GM12878 (cell line): ENCODE measurements at regions not wholly inside any gene's neighbourhood (a gene's known extent, or its start where the extent isn't known, plus 50 kb on each side); places are given as distances from the start of the nearest gene placed in this dataset.

Experiments
- ATAC-seq: fragments of 200-7000 bp; cut with Tn5 transposase; 3 replicates; pipeline ENCODE4 v1.9.1; 2020; ENCODE audit warnings: mild to moderate bottlenecking, moderate library complexity
- BruUV-seq: library from RNA; stranded (reverse); fragments of 400-500 nt; replicated peaks from 2 replicates; lab custom pipeline; 2021; lab: Mats Ljungman, UMichigan
- CTCF ChIA-PET: fragments of 300-600 bp; sonication (Branson Sonifier 250); formaldehyde crosslinking; extraction: SDS; loops from one replicate; lab custom pipeline; 2021; ENCODE audit warnings: inconsistent platforms; lab: Yijun Ruan, JAX
- POLR2A ChIA-PET: fragments of 350-600 bp; formaldehyde crosslinking; extraction: SDS; loops from one replicate; lab custom pipeline; 2021; ENCODE audit warnings: inconsistent platforms; lab: Charles Lee
- RAD21 ChIA-PET: fragments of 300-600 bp; sonication (Branson Sonifier 250); formaldehyde crosslinking; loops from one replicate; lab custom pipeline; 2023; ENCODE audit warnings: antibody characterized with exemption; ENCODE audit not compliant: unreplicated experiment; lab: Charles Lee
- SMC1A ChIA-PET: fragments of 300-600 bp; sonication (Branson Sonifier 250); formaldehyde crosslinking; loops from one replicate; lab custom pipeline; 2023; ENCODE audit not compliant: unreplicated experiment, uncharacterized antibody; lab: Charles Lee
- DNase-seq: peaks from one replicate; pipeline ENCODE4 v3.0.0-alpha.2; 2011; ENCODE audit warnings: low read depth, low spot score
- FAIRE-seq: peaks from 3 replicates; lab custom pipeline; 2011; peaks lifted over from hg19 to GRCh38; lab: Jason Lieb, UNC
- H2AFZ ChIP-seq: 2 replicates; pipeline ENCODE4 v1.6.0; 2011; ENCODE audit warnings: low read depth, low read length, control low read depth; ENCODE audit not compliant: control insufficient read depth
- H3K27ac ChIP-seq: 2 replicates; pipeline ENCODE4 v1.5.1; 2011; ENCODE audit warnings: control low read depth; ENCODE audit not compliant: control insufficient read depth, insufficient read depth
- H3K27me3 ChIP-seq, 2 experiments: replicated peaks in 1 of 2; 2 replicates each; pipeline versions ENCODE4 v1.6.0 to v1.6.1; 2011; ENCODE audit warnings: low read length in 1 of 2; ENCODE audit not compliant: control insufficient read depth in 2 of 2, insufficient read depth in 2 of 2
- H3K36me3 ChIP-seq, 2 experiments: 2 replicates each; pipeline ENCODE4 v1.5.1; 2011; ENCODE audit warnings: low read length in 1 of 2; ENCODE audit not compliant: control insufficient read depth in 2 of 2, insufficient read depth in 2 of 2
- H3K4me1 ChIP-seq: 2 replicates; pipeline ENCODE4 v1.6.1; 2011; ENCODE audit warnings: mild to moderate bottlenecking, low read length, moderate library complexity, mixed read lengths; ENCODE audit not compliant: control insufficient read depth, insufficient read depth
- H3K4me2 ChIP-seq: 2 replicates; pipeline ENCODE4 v1.6.0; 2011; ENCODE audit warnings: control low read depth; ENCODE audit not compliant: control insufficient read depth, insufficient read depth
- H3K4me3 ChIP-seq: fragments of 200-600 bp; sonication (generic); 2 replicates; pipeline ENCODE4 v1.5.1; 2016
- H3K79me2 ChIP-seq: 2 replicates; pipeline ENCODE4 v1.6.0; 2011; ENCODE audit warnings: low read length; ENCODE audit not compliant: control insufficient read depth, insufficient read depth
- H3K9ac ChIP-seq: 2 replicates; pipeline ENCODE4 v1.8.0; 2011; ENCODE audit warnings: low read length, control low read depth, mixed read lengths; ENCODE audit not compliant: control insufficient read depth, insufficient read depth
- H3K9me3 ChIP-seq: replicated peaks from 3 replicates; pipeline ENCODE4 v1.5.1; 2011; ENCODE audit warnings: mild to moderate bottlenecking, low read length; ENCODE audit not compliant: control insufficient read depth, insufficient read depth
- H4K20me1 ChIP-seq: 2 replicates; pipeline ENCODE4 v1.6.0; 2011; ENCODE audit not compliant: control insufficient read depth, insufficient read depth
- GATAD2B ChIP-seq: fragments of 450-650 bp; conservative IDR thresholded peaks from 2 replicates; pipeline ENCODE4 v1.6.1; 2017; ENCODE audit warnings: low read depth, mild to moderate bottlenecking, moderate library complexity
- IKZF1 ChIP-seq: fragments of 450-650 bp; conservative IDR thresholded peaks from 2 replicates; pipeline ENCODE4 v1.6.1; 2017; ENCODE audit warnings: antibody characterized with exemption, mild to moderate bottlenecking
- JUND ChIP-seq: IDR thresholded peaks from 2 replicates; pipeline ENCODE4 v1.6.1; 2012; ENCODE audit warnings: low read depth, mild to moderate bottlenecking, low read length, improper control_type of control experiment, moderate library complexity
- MTA3 ChIP-seq: IDR thresholded peaks from 2 replicates; pipeline ENCODE4 v1.6.1; 2012; ENCODE audit warnings: low read length, inconsistent platforms, borderline replicate concordance
- MXI1 ChIP-seq: fragments of 150-350 bp; IDR thresholded peaks from 2 replicates; pipeline ENCODE4 v1.6.1; 2011; ENCODE audit warnings: low read depth, mild to moderate bottlenecking, inconsistent platforms, low read length, improper control_type of control experiment
- POLR2AphosphoS5 ChIP-seq: IDR thresholded peaks from 2 replicates; pipeline ENCODE4 v1.6.1; 2011; ENCODE audit warnings: mild to moderate bottlenecking, low read length, inconsistent platforms
- PRDM15 ChIP-seq: fragments of 450-650 bp; formaldehyde crosslinking; IDR thresholded peaks from 2 replicates; pipeline ENCODE4 v1.4.0; 2020; ENCODE audit warnings: mild to moderate bottlenecking, moderate library complexity
- RB1 ChIP-seq: fragments of 450-650 bp; formaldehyde crosslinking; IDR thresholded peaks from 2 replicates; pipeline ENCODE4 v1.6.1; 2017; ENCODE audit warnings: mild to moderate bottlenecking, borderline replicate concordance
- RCOR1 ChIP-seq: conservative IDR thresholded peaks from 2 replicates; pipeline ENCODE4 v1.6.1; 2012; ENCODE audit warnings: low read depth, low read length, improper control_type of control experiment
- SKIL ChIP-seq: fragments of 450-650 bp; IDR thresholded peaks from 2 replicates; pipeline ENCODE4 v1.6.1; 2017; ENCODE audit warnings: mild to moderate bottlenecking, low read depth, inconsistent platforms; ENCODE audit not compliant: poor library complexity, severe bottlenecking
- ZBTB4 ChIP-seq: fragments of 450-650 bp; formaldehyde crosslinking; IDR thresholded peaks from 2 replicates; pipeline ENCODE4 v1.4.0; 2022; ENCODE audit warnings: mild to moderate bottlenecking, moderate library complexity
- WGBS: methylation state at CpG from one replicate; pipeline ENCODE4 v1.1.6; 2016; ENCODE audit warnings: low lambda C conversion rate; ENCODE audit not compliant: insufficient replicate concordance, insufficient coverage; ENCODE audit errors: missing lambda C conversion rate; 5-methylcytosine and 5-hydroxymethylcytosine counted together
- in situ Hi-C: fragments of 300-500 bp; cut with MboI; formaldehyde crosslinking; loops from 9 replicates; pipeline ENCODE4 v1.14.3; 2018; ENCODE audit warnings: mixed read lengths
- intact Hi-C: fragments of 100-400 bp; cut with micrococcal nuclease; formaldehyde crosslinking; loops from one replicate; pipeline ENCODE4 v1.14.2; 2022; ENCODE audit not compliant: unreplicated experiment
- TF ChIP-seq, protein P1 (sequence below): fragments of 150-350 bp; IDR thresholded peaks from 2 replicates; pipeline ENCODE4 v1.6.1; 2016; ENCODE audit warnings: low read depth, low read length

DNA sequence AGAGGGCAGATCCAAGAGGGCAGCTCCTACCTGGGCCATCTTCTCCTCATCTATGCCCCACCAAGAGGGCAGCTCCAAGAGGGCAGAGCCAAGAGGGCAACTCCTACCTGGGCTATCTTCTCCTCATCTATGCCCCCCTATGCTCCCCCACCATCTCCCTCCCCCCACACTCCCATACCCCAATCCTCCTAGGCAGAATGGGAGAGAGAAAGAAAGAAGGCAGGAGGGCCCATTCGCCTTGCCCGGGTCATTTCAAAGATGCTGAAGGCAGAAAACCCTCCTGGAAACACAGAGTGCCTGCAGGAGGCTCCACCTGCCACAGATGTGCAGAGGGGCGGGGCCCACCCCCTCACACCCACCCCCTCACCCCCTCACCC lies 78.5 kb downstream of the BUD13 start:
- WGBS, result no CpG with 5 or more reads among the region's 3 CpGs
- no peaks in the 10 kb centered on the region for H3K9me3 ChIP-seq
- H3K79me2 ChIP-seq, result no peaks in the 10 kb centered on the region
- H3K4me1 ChIP-seq, result no peaks in the 10 kb centered on the region
- RAD21 ChIA-PET, result no interaction called here
- H3K27ac ChIP-seq, result no peak overlapping the region
- ATAC-seq, result no peak
- in situ Hi-C loops, result loop anchor here (5.0 to 10.0 kb wide), 2 partner anchors 242 to 1360 kb away; no protein-coding TSS in a partner anchor
- H3K4me3 ChIP-seq, result no peak overlapping the region
- no peak overlapping the region for H3K9ac ChIP-seq
- H3K36me3 ChIP-seq, result no peaks in the 10 kb centered on the region
- BruUV-seq, result no TSS peak
- H2AFZ ChIP-seq, result no peak overlapping the region
- SMC1A ChIA-PET, result no interaction called here
- no peaks in the 10 kb centered on the region for H4K20me1 ChIP-seq
- H3K4me2 ChIP-seq, result no peak overlapping the region
- H3K27me3 ChIP-seq, result no peaks in the 10 kb centered on the region
- intact Hi-C loops, result loop anchor here (5.0 kb wide), 1 partner anchor 1957 kb away; no protein-coding TSS in a partner anchor
- no peak for FAIRE-seq
- no peak for DNase-seq
- POLR2A ChIA-PET, result no interaction called here
- CTCF ChIA-PET, result interaction anchor here (1.1 kb wide), 1 partner anchor 239 kb away, joined by 3 read pairs; no protein-coding TSS in a partner anchor
- no peak for TF ChIP-seq GATAD2B
- TF ChIP-seq, protein P1, sequence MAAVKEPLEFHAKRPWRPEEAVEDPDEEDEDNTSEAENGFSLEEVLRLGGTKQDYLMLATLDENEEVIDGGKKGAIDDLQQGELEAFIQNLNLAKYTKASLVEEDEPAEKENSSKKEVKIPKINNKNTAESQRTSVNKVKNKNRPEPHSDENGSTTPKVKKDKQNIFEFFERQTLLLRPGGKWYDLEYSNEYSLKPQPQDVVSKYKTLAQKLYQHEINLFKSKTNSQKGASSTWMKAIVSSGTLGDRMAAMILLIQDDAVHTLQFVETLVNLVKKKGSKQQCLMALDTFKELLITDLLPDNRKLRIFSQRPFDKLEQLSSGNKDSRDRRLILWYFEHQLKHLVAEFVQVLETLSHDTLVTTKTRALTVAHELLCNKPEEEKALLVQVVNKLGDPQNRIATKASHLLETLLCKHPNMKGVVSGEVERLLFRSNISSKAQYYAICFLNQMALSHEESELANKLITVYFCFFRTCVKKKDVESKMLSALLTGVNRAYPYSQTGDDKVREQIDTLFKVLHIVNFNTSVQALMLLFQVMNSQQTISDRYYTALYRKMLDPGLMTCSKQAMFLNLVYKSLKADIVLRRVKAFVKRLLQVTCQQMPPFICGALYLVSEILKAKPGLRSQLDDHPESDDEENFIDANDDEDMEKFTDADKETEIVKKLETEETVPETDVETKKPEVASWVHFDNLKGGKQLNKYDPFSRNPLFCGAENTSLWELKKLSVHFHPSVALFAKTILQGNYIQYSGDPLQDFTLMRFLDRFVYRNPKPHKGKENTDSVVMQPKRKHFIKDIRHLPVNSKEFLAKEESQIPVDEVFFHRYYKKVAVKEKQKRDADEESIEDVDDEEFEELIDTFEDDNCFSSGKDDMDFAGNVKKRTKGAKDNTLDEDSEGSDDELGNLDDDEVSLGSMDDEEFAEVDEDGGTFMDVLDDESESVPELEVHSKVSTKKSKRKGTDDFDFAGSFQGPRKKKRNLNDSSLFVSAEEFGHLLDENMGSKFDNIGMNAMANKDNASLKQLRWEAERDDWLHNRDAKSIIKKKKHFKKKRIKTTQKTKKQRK, result no peak
- TF ChIP-seq MTA3, result no peak
- no peak for TF ChIP-seq RB1
- no peak for TF ChIP-seq RCOR1
- no peak for TF ChIP-seq SKIL
- TF ChIP-seq JUND, result no peak
- no peak for TF ChIP-seq IKZF1
- no peak for TF ChIP-seq MXI1
- no peak for TF ChIP-seq ZBTB4
- no peak for TF ChIP-seq POLR2AphosphoS5
- no peak for TF ChIP-seq PRDM15 (CRISPR knock-in tag)
